H9 (cell line): ENCODE measurements at regions not wholly inside any gene's neighbourhood (a gene's known extent, or its start where the extent isn't known, plus 50 kb on each side); places are given as distances from the start of the nearest gene placed in this dataset.

Experiments
- DNase-seq: peaks from one replicate; pipeline ENCODE4 v3.0.0-alpha.2; 2017
- H2AFZ ChIP-seq: one replicate; pipeline ENCODE4 v1.6.1; 2013; ENCODE audit warnings: mild to moderate bottlenecking, low read length, control low read depth, moderate library complexity
- H2AK5ac ChIP-seq: 2 replicates; pipeline ENCODE4 v1.6.1; 2013; ENCODE audit warnings: low read length, control low read depth, mixed read lengths; ENCODE audit not compliant: insufficient read length
- H2BK120ac ChIP-seq: one replicate; pipeline ENCODE4 v1.6.1; 2013; ENCODE audit warnings: low read depth, mild to moderate bottlenecking, low read length, control low read depth, inconsistent platforms; ENCODE audit not compliant: poor library complexity, severe bottlenecking
- H2BK12ac ChIP-seq: 2 replicates; pipeline ENCODE4 v1.6.1; 2013; ENCODE audit warnings: low read length, control low read depth, mixed read lengths, low read depth; ENCODE audit not compliant: insufficient read length
- H2BK15ac ChIP-seq: 2 replicates; pipeline ENCODE4 v1.6.1; 2013; ENCODE audit warnings: low read depth, low read length, control low read depth
- H2BK20ac ChIP-seq: one replicate; pipeline ENCODE4 v1.6.1; 2013; ENCODE audit warnings: low read depth, mild to moderate bottlenecking, low read length, control low read depth, inconsistent platforms; ENCODE audit not compliant: poor library complexity, severe bottlenecking
- H2BK5ac ChIP-seq: 2 replicates; pipeline ENCODE4 v1.6.1; 2013; ENCODE audit warnings: low read length, control low read depth, mixed read lengths; ENCODE audit not compliant: insufficient read length
- H3K14ac ChIP-seq: 2 replicates; pipeline ENCODE4 v1.6.1; 2013; ENCODE audit warnings: low read length, control low read depth; ENCODE audit not compliant: insufficient read depth
- H3K18ac ChIP-seq: 2 replicates; pipeline ENCODE4 v1.6.1; 2013; ENCODE audit warnings: low read depth, mild to moderate bottlenecking, mixed read lengths, low read length, control low read depth; ENCODE audit not compliant: insufficient read length
- H3K23ac ChIP-seq: 2 replicates; pipeline ENCODE4 v1.6.1; 2013; ENCODE audit warnings: low read length, control low read depth, mixed read lengths, low read depth; ENCODE audit not compliant: insufficient read length
- H3K23me2 ChIP-seq: 2 replicates; pipeline ENCODE4 v1.6.1; 2013; ENCODE audit warnings: low read depth, mild to moderate bottlenecking, mixed read lengths, low read length, control low read depth; ENCODE audit not compliant: insufficient read length, poor library complexity, severe bottlenecking
- H3K27ac ChIP-seq: 2 replicates; pipeline ENCODE4 v1.5.1; 2013; ENCODE audit warnings: low read length, control low read depth, mixed read lengths, low read depth; ENCODE audit not compliant: insufficient read length
- H3K27me3 ChIP-seq: 2 replicates; pipeline ENCODE4 v1.6.1; 2013; ENCODE audit warnings: low read length, control low read depth, inconsistent platforms; ENCODE audit not compliant: insufficient read depth
- H3K4ac ChIP-seq: 2 replicates; pipeline ENCODE4 v1.6.1; 2013; ENCODE audit warnings: low read depth, mild to moderate bottlenecking, control low read depth, inconsistent platforms, low read length, moderate library complexity
- H3K4me1 ChIP-seq: 2 replicates; pipeline ENCODE4 v1.6.1; 2013; ENCODE audit warnings: low read length, control low read depth, inconsistent platforms; ENCODE audit not compliant: insufficient read depth
- H3K4me2 ChIP-seq: 2 replicates; pipeline ENCODE4 v1.6.1; 2013; ENCODE audit warnings: low read length, control low read depth, mixed read lengths; ENCODE audit not compliant: insufficient read length, insufficient read depth
- H3K56ac ChIP-seq: 2 replicates; pipeline ENCODE4 v1.6.1; 2013; ENCODE audit warnings: low read depth, mild to moderate bottlenecking, mixed read lengths, low read length, control low read depth; ENCODE audit not compliant: insufficient read length
- H3K79me1 ChIP-seq: 2 replicates; pipeline ENCODE4 v1.6.1; 2013; ENCODE audit warnings: low read depth, mild to moderate bottlenecking, moderate library complexity, low read length, control low read depth, inconsistent platforms; ENCODE audit not compliant: insufficient read depth, poor library complexity, severe bottlenecking
- H3K79me2 ChIP-seq: 2 replicates; pipeline ENCODE4 v1.6.1; 2013; ENCODE audit warnings: low read length, control low read depth, inconsistent platforms; ENCODE audit not compliant: insufficient read depth
- H3K9ac ChIP-seq: 2 replicates; pipeline ENCODE4 v1.6.1; 2013; ENCODE audit warnings: low read length, control low read depth, mixed read lengths; ENCODE audit not compliant: insufficient read length; ENCODE audit errors: extremely low read depth
- H3K9me3 ChIP-seq: one replicate; pipeline ENCODE4 v1.6.1; 2013; ENCODE audit warnings: low read depth, low read length, inconsistent platforms; ENCODE audit not compliant: control insufficient read depth
- H3T11ph ChIP-seq: one replicate; pipeline ENCODE4 v1.6.1; 2013; ENCODE audit warnings: mild to moderate bottlenecking, low read length, control low read depth, inconsistent platforms
- H4K20me1 ChIP-seq: one replicate; pipeline ENCODE4 v1.6.1; 2013; ENCODE audit not compliant: control insufficient read depth, insufficient read length, insufficient read depth
- H4K5ac ChIP-seq: 2 replicates; pipeline ENCODE4 v1.6.1; 2013; ENCODE audit warnings: low read depth, mild to moderate bottlenecking, mixed read lengths, low read length, control low read depth; ENCODE audit not compliant: insufficient read length
- H4K8ac ChIP-seq: replicated peaks from 2 replicates; pipeline ENCODE4 v1.6.1; 2013; ENCODE audit warnings: low read length, control low read depth, mixed read lengths, low read depth; ENCODE audit not compliant: insufficient read length
- H4K91ac ChIP-seq: 2 replicates; pipeline ENCODE4 v1.6.1; 2013; ENCODE audit warnings: low read depth, mild to moderate bottlenecking, moderate library complexity, mixed read lengths, low read length, control low read depth; ENCODE audit not compliant: insufficient read length
- H3K27ac Mint-ChIP-seq, 3 experiments: 2 replicates in 2 of 3; 3 replicates in 1 of 3; pipeline ENCODE4 v1.8.0; 2020 to 2021; ENCODE audit warnings: mixed read lengths in 3 of 3, mild to moderate bottlenecking in 1 of 3, moderate library complexity in 1 of 3
- H3K27me3 Mint-ChIP-seq: 2 replicates; pipeline ENCODE4 v1.8.0; 2021; ENCODE audit warnings: low read depth, mild to moderate bottlenecking, moderate library complexity, mixed read lengths
- H3K36me3 Mint-ChIP-seq, 3 experiments: 2 replicates in 2 of 3; 3 replicates in 1 of 3; pipeline ENCODE4 v1.8.0; 2020 to 2021; ENCODE audit warnings: low read depth in 3 of 3, mixed read lengths in 3 of 3; ENCODE audit not compliant: insufficient read depth in 1 of 3
- H3K4me1 Mint-ChIP-seq, 2 experiments: 2 replicates each; pipeline ENCODE4 v1.8.0; 2020; ENCODE audit warnings: mixed read lengths in 2 of 2
- H3K4me3 Mint-ChIP-seq, 2 experiments: 2 replicates in 1 of 2; 3 replicates in 1 of 2; pipeline ENCODE4 v1.8.0; 2020 to 2021; ENCODE audit warnings: mild to moderate bottlenecking in 2 of 2, mixed read lengths in 2 of 2, moderate library complexity in 1 of 2
- H3K9me3 Mint-ChIP-seq, 2 experiments: 2 replicates in 1 of 2; 3 replicates in 1 of 2; pipeline ENCODE4 v1.8.0; 2020; ENCODE audit warnings: mild to moderate bottlenecking in 2 of 2, mixed read lengths in 2 of 2, moderate library complexity in 1 of 2
- CTCF ChIP-seq: fragments of 200-600 bp; sonication (generic); conservative IDR thresholded peaks from 3 replicates; pipeline ENCODE4 v1.8.0; 2021; ENCODE audit warnings: antibody characterized with exemption, mild to moderate bottlenecking
- WGBS: extraction: QIAGEN DNeasy Blood & Tissue Kit; methylation state at CpG from one replicate; pipeline ENCODE4 v1.1.7; 2013; ENCODE audit warnings: missing lambda C conversion rate, low lambda C conversion rate, mixed read lengths; ENCODE audit not compliant: insufficient read length; ENCODE audit errors: extremely low coverage; 5-methylcytosine and 5-hydroxymethylcytosine counted together

GRCh38 chr15:38706956-38707355, 142.3 kb upstream of the RASGRP1 start:
- H3K9me3 Mint-ChIP-seq = no peaks in the 10 kb centered on the region
- H3K14ac ChIP-seq = no peak overlapping the region
- H2BK20ac ChIP-seq = no peak overlapping the region
- no peak overlapping the region for H2AK5ac ChIP-seq
- no peak overlapping the region for H2BK120ac ChIP-seq
- H2AFZ ChIP-seq = no peak overlapping the region
- H2BK12ac ChIP-seq = no peak overlapping the region
- no peak overlapping the region for H3T11ph ChIP-seq
- H3K56ac ChIP-seq = no peak overlapping the region
- no peaks in the 10 kb centered on the region for H3K79me1 ChIP-seq
- no peak overlapping the region for H3K18ac ChIP-seq
- H4K5ac ChIP-seq = no peak overlapping the region
- H3K4me1 Mint-ChIP-seq = peaks cover 49 to 56% of the 10 kb centered on the region in 2 experiments
- whole genome bisulfite sequencing = no CpG with 5 or more reads among the region's 5 CpGs
- H2BK5ac ChIP-seq = no peak overlapping the region
- H4K20me1 ChIP-seq = no peaks in the 10 kb centered on the region
- no peak overlapping the region for H3K27ac ChIP-seq
- no peaks in the 10 kb centered on the region for H3K27me3 ChIP-seq
- DNase-seq = no peak
- H4K91ac ChIP-seq = no peak overlapping the region
- no peaks in the 10 kb centered on the region; the same call in 1 of the 2 replicates for H3K27me3 Mint-ChIP-seq
- no peak overlapping the region for H2BK15ac ChIP-seq
- TF ChIP-seq CTCF = no peak
- no peaks in the 10 kb centered on the region for H3K9me3 ChIP-seq
- H3K4me3 Mint-ChIP-seq = no peak overlapping the region
- no peak overlapping the region for H3K9ac ChIP-seq
- no peak overlapping the region for H3K23ac ChIP-seq
- no peak overlapping the region for H3K4me2 ChIP-seq
- no peak overlapping the region for H4K8ac ChIP-seq
- peaks cover 3% of the 10 kb centered on the region for H3K4me1 ChIP-seq
- no peaks in the 10 kb centered on the region for H3K36me3 Mint-ChIP-seq
- no peaks in the 10 kb centered on the region for H3K23me2 ChIP-seq
- H3K27ac Mint-ChIP-seq = no peak overlapping the region
- no peaks in the 10 kb centered on the region for H3K79me2 ChIP-seq
- no peak overlapping the region for H3K4ac ChIP-seq
